OCI-LY1 (cell line): ENCODE measurements at regions not wholly inside any gene's neighbourhood (a gene's known extent, or its start where the extent isn't known, plus 50 kb on each side); places are given as distances from the start of the nearest gene placed in this dataset.

Source experiments
- H2AFZ ChIP-seq: fragments of 200-600 bp; sonication (generic), shearing (Covaris generic); 2 replicates; pipeline ENCODE4 v1.6.0; 2014; ENCODE audit warnings: antibody characterized with exemption, mild to moderate bottlenecking, low read length
- H3F3A ChIP-seq: fragments of 200-600 bp; sonication (generic), shearing (Covaris generic); 2 replicates; pipeline ENCODE4 v1.6.0; 2014; ENCODE audit warnings: mild to moderate bottlenecking, antibody characterized with exemption, low read length, moderate library complexity; ENCODE audit not compliant: insufficient read depth
- H3K27ac ChIP-seq: fragments of 200-600 bp; sonication (generic); 2 replicates; pipeline ENCODE4 v1.5.1; 2014; ENCODE audit warnings: low read length, mixed run types, mild to moderate bottlenecking, low read depth; ENCODE audit not compliant: poor library complexity, severe bottlenecking
- H3K27me3 ChIP-seq: fragments of 200-600 bp; sonication (generic); 2 replicates; pipeline ENCODE4 v1.6.0; 2014; ENCODE audit warnings: antibody characterized with exemption, mild to moderate bottlenecking, low read length, moderate library complexity; ENCODE audit not compliant: insufficient read depth
- H3K36me3 ChIP-seq: fragments of 200-600 bp; sonication (generic); 2 replicates; pipeline ENCODE4 v1.6.1; 2014; ENCODE audit warnings: mild to moderate bottlenecking, antibody characterized with exemption, low read length, moderate library complexity, mixed read lengths; ENCODE audit not compliant: insufficient read depth
- H3K4me1 ChIP-seq: fragments of 200-600 bp; sonication (generic); 2 replicates; pipeline ENCODE4 v1.5.1; 2014; ENCODE audit warnings: mild to moderate bottlenecking, low read length, moderate library complexity; ENCODE audit not compliant: insufficient read depth, severe bottlenecking
- H3K4me2 ChIP-seq: fragments of 200-600 bp; sonication (generic), shearing (Covaris generic); 2 replicates; pipeline ENCODE4 v1.6.1; 2014; ENCODE audit warnings: low read length
- H3K4me3 ChIP-seq: fragments of 200-600 bp; sonication (generic); 2 replicates; pipeline ENCODE4 v1.5.1; 2014; ENCODE audit warnings: low read length, low read depth, mild to moderate bottlenecking, mixed read lengths; ENCODE audit not compliant: poor library complexity, severe bottlenecking
- H3K79me2 ChIP-seq: fragments of 200-600 bp; shearing (Covaris generic); 2 replicates; pipeline ENCODE4 v1.6.1; 2016; ENCODE audit warnings: mixed run types, low read length, mixed read lengths; ENCODE audit not compliant: insufficient read depth
- H3K9ac ChIP-seq: fragments of 200-600 bp; sonication (generic), shearing (Covaris generic); 2 replicates; pipeline ENCODE4 v1.6.1; 2014; ENCODE audit warnings: mild to moderate bottlenecking, low read length, mixed read lengths
- H3K9me2 ChIP-seq: fragments of 200-600 bp; sonication (generic), shearing (Covaris generic); 2 replicates; pipeline ENCODE4 v1.6.1; 2014; ENCODE audit warnings: low read depth, mild to moderate bottlenecking, low read length, mixed read lengths
- H3K9me3 ChIP-seq: fragments of 200-600 bp; shearing (Covaris generic); 2 replicates; pipeline ENCODE4 v1.6.1; 2014; ENCODE audit warnings: low read length, mixed read lengths
- H4K20me1 ChIP-seq: fragments of 200-600 bp; sonication (generic), shearing (Covaris generic); 2 replicates; pipeline ENCODE4 v1.6.0; 2016; ENCODE audit warnings: mild to moderate bottlenecking, low read length; ENCODE audit not compliant: insufficient read depth
- CTCF ChIP-seq: fragments of 200-600 bp; sonication (generic), shearing (Covaris generic); IDR thresholded peaks from 2 replicates; pipeline ENCODE4 v1.5.1; 2017; ENCODE audit warnings: mild to moderate bottlenecking, antibody characterized with exemption, low read length, moderate library complexity, mixed read lengths
- EZH2 ChIP-seq: fragments of 200-600 bp; sonication (generic), shearing (Covaris generic); IDR thresholded peaks from 2 replicates; pipeline ENCODE4 v1.8.0; 2017; ENCODE audit warnings: borderline replicate concordance, mixed run types, mild to moderate bottlenecking, antibody characterized with exemption, low read length, moderate library complexity, mixed read lengths

- H3K27me3 ChIP-seq, result no peaks in the 10 kb centered on the region
- H3K27ac ChIP-seq, result no peak overlapping the region
- H3K9ac ChIP-seq, result no peak overlapping the region
- H2AFZ ChIP-seq, result no peak overlapping the region
- H3K79me2 ChIP-seq, result no peaks in the 10 kb centered on the region
- TF ChIP-seq CTCF (no peak), EZH2 (no peak)
- H3F3A ChIP-seq, result no peaks in the 10 kb centered on the region
- H4K20me1 ChIP-seq, result no peaks in the 10 kb centered on the region
- no peak overlapping the region for H3K4me2 ChIP-seq
- H3K4me3 ChIP-seq, result no peak overlapping the region
- H3K9me2 ChIP-seq, result no peaks in the 10 kb centered on the region
- H3K4me1 ChIP-seq, result no peaks in the 10 kb centered on the region
- H3K9me3 ChIP-seq, result no peaks in the 10 kb centered on the region
- H3K36me3 ChIP-seq, result no peaks in the 10 kb centered on the region
Measured at GRCh38 chr12:118737985-118738540, 243.3 kb upstream of the SRRM4 start.

GRCh38 chr12:118741194-118741593 is 240.1 kb upstream of the SRRM4 start:
- no peaks in the 10 kb centered on the region for H3K27me3 ChIP-seq
- no peak overlapping the region for H3K9ac ChIP-seq
- H3K9me3 ChIP-seq, result no peaks in the 10 kb centered on the region
- H2AFZ ChIP-seq, result no peak overlapping the region
- H3K79me2 ChIP-seq, result no peaks in the 10 kb centered on the region
- no peaks in the 10 kb centered on the region for H3K36me3 ChIP-seq
- no peaks in the 10 kb centered on the region for H3K4me1 ChIP-seq
- no peak overlapping the region for H3K4me2 ChIP-seq
- H3K27ac ChIP-seq, result no peak overlapping the region
- H3K4me3 ChIP-seq, result no peak overlapping the region
- H4K20me1 ChIP-seq, result no peaks in the 10 kb centered on the region
- H3F3A ChIP-seq, result no peaks in the 10 kb centered on the region
- no peaks in the 10 kb centered on the region for H3K9me2 ChIP-seq
- TF ChIP-seq CTCF (no peak), EZH2 (no peak)

GRCh38 chr12:118742431-118742830 is 238.9 kb upstream of the SRRM4 start:
- no peaks in the 10 kb centered on the region; the same call in 1 of the 2 replicates for H3K9me2 ChIP-seq
- H3K36me3 ChIP-seq, result no peaks in the 10 kb centered on the region
- TF ChIP-seq CTCF (no peak), EZH2 (no peak)
- H3K4me2 ChIP-seq, result no peak overlapping the region
- no peak overlapping the region for H2AFZ ChIP-seq
- no peak overlapping the region for H3K27ac ChIP-seq
- H3F3A ChIP-seq, result no peaks in the 10 kb centered on the region
- no peaks in the 10 kb centered on the region for H3K79me2 ChIP-seq
- no peaks in the 10 kb centered on the region for H4K20me1 ChIP-seq
- H3K4me1 ChIP-seq, result no peaks in the 10 kb centered on the region
- no peak overlapping the region for H3K4me3 ChIP-seq
- H3K27me3 ChIP-seq, result no peaks in the 10 kb centered on the region
- H3K9ac ChIP-seq, result no peak overlapping the region
- H3K9me3 ChIP-seq, result no peaks in the 10 kb centered on the region
